H1 (cell line): ENCODE measurements at regions not wholly inside any gene's neighbourhood (a gene's known extent, or its start where the extent isn't known, plus 50 kb on each side); places are given as distances from the start of the nearest gene placed in this dataset.

Source experiments
- BRCA1 ChIP-seq: IDR thresholded peaks from 2 replicates; pipeline ENCODE4 v1.6.1; 2012; ENCODE audit warnings: low read depth, low read length, improper control_type of control experiment
- CBX5 ChIP-seq: fragments of 300-800, 300-1000 bp; sonication (generic); IDR thresholded peaks from 2 replicates; pipeline ENCODE4 v1.7.1; 2016; ENCODE audit warnings: antibody characterized with exemption, low read length, low read depth
- EP300 ChIP-seq, 2 experiments: IDR thresholded peaks; 1 replicate in 1 of 2; 2 replicates in 1 of 2; pipeline ENCODE4 v1.6.1; 2011 to 2012; ENCODE audit warnings: low read depth in 2 of 2, low read length in 2 of 2, mild to moderate bottlenecking in 2 of 2, borderline replicate concordance in 1 of 2, inconsistent platforms in 1 of 2, moderate library complexity in 1 of 2
- EZH2 ChIP-seq: fragments of 200-600 bp; sonication (generic); IDR thresholded peaks from 2 replicates; pipeline ENCODE4 v1.7.1; 2012; ENCODE audit warnings: low read depth, mild to moderate bottlenecking, moderate library complexity, low read length, inconsistent platforms; ENCODE audit not compliant: severe bottlenecking
- HDAC2 ChIP-seq, 2 experiments: fragments of 300-600 bp in 1 of 2; sonication (generic) in 1 of 2; IDR thresholded peaks; 2 replicates each; pipeline ENCODE4 v1.6.1; 2011 to 2012; ENCODE audit warnings: low read depth in 2 of 2, low read length in 2 of 2, mild to moderate bottlenecking in 2 of 2, moderate library complexity in 2 of 2, borderline replicate concordance in 1 of 2, inconsistent platforms in 1 of 2
- JUND ChIP-seq: IDR thresholded peaks from 2 replicates; pipeline ENCODE4 v1.6.1; 2011; ENCODE audit warnings: mild to moderate bottlenecking, improper control_type of control experiment, low read length
- KDM1A ChIP-seq: fragments of 200-600, 300-600 bp; sonication (generic); IDR thresholded peaks from 2 replicates; pipeline ENCODE4 v1.7.1; 2016; ENCODE audit warnings: mild to moderate bottlenecking, low read length, borderline replicate concordance
- POLR2A ChIP-seq, 2 experiments: IDR thresholded peaks; 1 replicate in 1 of 2; 2 replicates in 1 of 2; pipeline ENCODE4 v1.6.1; 2011; ENCODE audit warnings: low read depth in 2 of 2, low read length in 2 of 2, mild to moderate bottlenecking in 2 of 2; ENCODE audit errors: control extremely low read depth in 1 of 2
- POU5F1 ChIP-seq: IDR thresholded peaks from 2 replicates; pipeline ENCODE4 v1.6.1; 2011; ENCODE audit warnings: low read depth, mild to moderate bottlenecking, low read length, moderate library complexity
- RAD21 ChIP-seq, 2 experiments: IDR thresholded peaks in 1 of 2; conservative IDR thresholded peaks in 1 of 2; 2 replicates each; pipeline ENCODE4 v1.6.1; 2011; ENCODE audit warnings: low read depth in 2 of 2, low read length in 2 of 2, improper control_type of control experiment in 1 of 2, inconsistent platforms in 1 of 2, mild to moderate bottlenecking in 1 of 2, moderate library complexity in 1 of 2
- RFX5 ChIP-seq: IDR thresholded peaks from 2 replicates; pipeline ENCODE4 v1.6.1; 2011; ENCODE audit warnings: low read depth, low read length, improper control_type of control experiment, borderline replicate concordance
- ZNF274 ChIP-seq: IDR thresholded peaks from 2 replicates; pipeline ENCODE4 v1.7.0; 2012; ENCODE audit warnings: low read length, borderline replicate concordance; ENCODE audit errors: extremely low read depth
- TF ChIP-seq, protein P1 (sequence below), 3 experiments: IDR thresholded peaks; 1 replicate in 2 of 3; 2 replicates in 1 of 3; pipeline versions ENCODE4 v1.5.1 to v1.6.1; 2011; ENCODE audit warnings: low read length in 3 of 3, mild to moderate bottlenecking in 3 of 3, inconsistent platforms in 2 of 3, low read depth in 1 of 3, moderate library complexity in 1 of 3; ENCODE audit not compliant: insufficient read depth in 1 of 3; ENCODE audit errors: control extremely low read depth in 1 of 3

- TF ChIP-seq KDM1A: no peak
- no peak for TF ChIP-seq POU5F1
- TF ChIP-seq, protein P1, sequence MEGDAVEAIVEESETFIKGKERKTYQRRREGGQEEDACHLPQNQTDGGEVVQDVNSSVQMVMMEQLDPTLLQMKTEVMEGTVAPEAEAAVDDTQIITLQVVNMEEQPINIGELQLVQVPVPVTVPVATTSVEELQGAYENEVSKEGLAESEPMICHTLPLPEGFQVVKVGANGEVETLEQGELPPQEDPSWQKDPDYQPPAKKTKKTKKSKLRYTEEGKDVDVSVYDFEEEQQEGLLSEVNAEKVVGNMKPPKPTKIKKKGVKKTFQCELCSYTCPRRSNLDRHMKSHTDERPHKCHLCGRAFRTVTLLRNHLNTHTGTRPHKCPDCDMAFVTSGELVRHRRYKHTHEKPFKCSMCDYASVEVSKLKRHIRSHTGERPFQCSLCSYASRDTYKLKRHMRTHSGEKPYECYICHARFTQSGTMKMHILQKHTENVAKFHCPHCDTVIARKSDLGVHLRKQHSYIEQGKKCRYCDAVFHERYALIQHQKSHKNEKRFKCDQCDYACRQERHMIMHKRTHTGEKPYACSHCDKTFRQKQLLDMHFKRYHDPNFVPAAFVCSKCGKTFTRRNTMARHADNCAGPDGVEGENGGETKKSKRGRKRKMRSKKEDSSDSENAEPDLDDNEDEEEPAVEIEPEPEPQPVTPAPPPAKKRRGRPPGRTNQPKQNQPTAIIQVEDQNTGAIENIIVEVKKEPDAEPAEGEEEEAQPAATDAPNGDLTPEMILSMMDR (IDR thresholded peaks at IDR 0.05; ENCODE audit: control extremely low read depth in 1 of 3, insufficient read depth in 1 of 3, low read depth in 1 of 3, low read length in 3 of 3): no peak
- no peak for TF ChIP-seq BRCA1
- TF ChIP-seq EP300 (IDR thresholded peaks at IDR 0.05; ENCODE audit: borderline replicate concordance in 1 of 2, low read depth in 2 of 2, low read length in 2 of 2): no peak
- no peak for TF ChIP-seq JUND
- no peak for TF ChIP-seq HDAC2 (IDR thresholded peaks at IDR 0.05; ENCODE audit: borderline replicate concordance in 1 of 2, low read depth in 2 of 2, low read length in 2 of 2)
- TF ChIP-seq RAD21 (IDR thresholded peaks at IDR 0.05 in 1 of 2, conservative IDR thresholded peaks at IDR 0.05 in 1 of 2; ENCODE audit: low read depth in 2 of 2, low read length in 2 of 2): no peak
- no peak for TF ChIP-seq RFX5
- no peak for TF ChIP-seq EZH2
- TF ChIP-seq POLR2A (IDR thresholded peaks at IDR 0.05; ENCODE audit: control extremely low read depth in 1 of 2, low read depth in 2 of 2, low read length in 2 of 2): no peak
- TF ChIP-seq ZNF274: no peak
- no peak for TF ChIP-seq CBX5
Observed at GRCh38 chr7:114813624-114814023, 108.3 kb upstream of the MDFIC start.
